ENCODE measurements at regions not wholly inside any gene's neighbourhood (a gene's known extent, or its start where the extent isn't known, plus 50 kb on each side); places are given as distances from the start of the nearest gene placed in this dataset.

GRCh38 chr6:4017058-4017739 lies 61.7 kb downstream of the FAM217A start:
- DNase-seq (no peak), ATAC-seq (no peak)
- intact Hi-C loops (cut with micrococcal nuclease), result loop anchor here (5.0 to 10.0 kb wide), 6 partner anchors 900 to 1985 kb away; partner anchors contain the start of genes BPHL (in 1 of the 2) and GMDS (in 1 of the 2)
- H3K9me3 ChIP-seq (ENCODE audit: control insufficient read depth in 2 of 3, low read length in 3 of 3), result no peaks in the 10 kb centered on the region
- H3K27ac ChIP-seq (ENCODE audit: low read depth, low read length), result peak overlapping the region; percentile 95
- H3K27me3 ChIP-seq (ENCODE audit: control insufficient read depth in 2 of 2, insufficient read depth in 2 of 2, low read length in 2 of 2), result no peaks in the 10 kb centered on the region
- POLR2A ChIA-PET, result interaction anchor here (0.9 to 3.1 kb wide), 6 partner anchors 9 to 1027 kb away, joined by 3 to 26 read pairs (median 8); partner anchors contain the start of genes ECI2, FAM50B and RIPK1
- peaks cover 17 to 39% of the 10 kb centered on the region in 2 donors for H3K4me1 ChIP-seq (ENCODE audit: control insufficient read depth in 2 of 2, insufficient read depth in 2 of 2, low read length in 2 of 2)
- CTCF ChIA-PET, result interaction anchor here (0.7 to 1.4 kb wide), 6 partner anchors 8 to 1963 kb away, joined by 3 read pairs; no protein-coding TSS in a partner anchor
- H3K4me3 Mint-ChIP-seq, result peak overlapping the region; percentile 86 to 99 (median 94)
- H3K36me3 Mint-ChIP-seq, result peaks cover 14 to 36% (median 17%) of the 10 kb centered on the region in 5 donors
- peaks cover 0 to 4% (median 0%) of the 10 kb centered on the region in 3 experiments for H3K36me3 ChIP-seq (ENCODE audit: control insufficient read depth in 2 of 3, insufficient read depth in 3 of 3, low read length in 3 of 3)
- no peaks in the 10 kb centered on the region for H3K27me3 Mint-ChIP-seq
- peak overlapping the region; percentile 95 to 100 (median 96) for H3K27ac Mint-ChIP-seq
- H3K4me1 Mint-ChIP-seq, result peaks cover 46 to 88% (median 70%) of the 10 kb centered on the region in 7 donors
- peak overlapping the region; percentile 76 for H3K4me3 ChIP-seq (ENCODE audit: low read length)
- peaks cover 0 to 5% (median 0%) of the 10 kb centered on the region in 11 donors for H3K9me3 Mint-ChIP-seq

DNA sequence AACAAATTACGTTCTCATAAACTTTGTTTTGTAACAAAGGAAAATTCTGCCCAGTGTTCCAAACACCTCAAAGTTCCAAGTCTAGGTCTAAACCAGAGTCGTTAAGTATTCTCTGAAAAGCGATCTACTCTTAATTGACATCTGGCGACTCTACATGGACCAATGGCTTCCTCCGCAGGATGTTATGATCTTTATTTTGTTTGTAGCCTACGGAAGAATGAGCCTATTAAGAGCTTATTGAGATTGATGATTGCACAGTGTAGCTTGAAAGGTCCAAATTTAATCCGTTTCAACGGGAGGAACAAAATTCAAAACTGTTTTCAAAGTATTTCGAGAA lies 61.1 kb downstream of the FAM217A start:
- peak overlapping the region; percentile 86 to 99 (median 94) for H3K4me3 Mint-ChIP-seq
- Histone ChIP-seq H3K4me3 (ENCODE audit: low read length) (peak overlapping the region; percentile 76), H3K36me3 (ENCODE audit: control insufficient read depth in 2 of 3, insufficient read depth in 3 of 3, low read length in 3 of 3) (peaks cover 0 to 4% (median 0%) of the 10 kb centered on the region in 3 experiments), H3K27me3 (ENCODE audit: control insufficient read depth in 2 of 2, insufficient read depth in 2 of 2, low read length in 2 of 2) (no peaks in the 10 kb centered on the region), H3K27ac (ENCODE audit: low read depth, low read length) (peak overlapping the region; percentile 95), H3K9me3 (ENCODE audit: control insufficient read depth in 2 of 3, low read length in 3 of 3) (no peaks in the 10 kb centered on the region), H3K4me1 (ENCODE audit: control insufficient read depth in 2 of 2, insufficient read depth in 2 of 2, low read length in 2 of 2) (peaks cover 21 to 39% of the 10 kb centered on the region in 2 donors)
- intact Hi-C loops (cut with micrococcal nuclease), result loop anchor here (1.0 to 10.0 kb wide), 17 partner anchors 8 to 1984 kb away; partner anchors contain the start of genes FAM50B (in 2 of the 2), BPHL (in 1 of the 2), ECI2 (in 1 of the 2) and GMDS (in 1 of the 2)
- POLR2A ChIA-PET, result interaction anchor here (0.6 to 3.1 kb wide), 14 partner anchors 9 to 1117 kb away, joined by 3 to 26 read pairs (median 4); partner anchors contain the start of genes ECI2, FAM50B and RIPK1
- H3K27me3 Mint-ChIP-seq, result no peaks in the 10 kb centered on the region
- peaks cover 8 to 35% (median 14%) of the 10 kb centered on the region in 5 donors for H3K36me3 Mint-ChIP-seq
- peaks cover 46 to 88% (median 70%) of the 10 kb centered on the region in 7 donors for H3K4me1 Mint-ChIP-seq
- CTCF ChIA-PET, result interaction anchor here (0.7 to 1.5 kb wide), 7 partner anchors 9 to 1962 kb away, joined by 3 to 4 read pairs (median 3); partner anchors contain the start of gene FAM50B
- peaks cover 0 to 5% (median 0%) of the 10 kb centered on the region in 11 donors for H3K9me3 Mint-ChIP-seq
- ATAC-seq, result no peak
- H3K27ac Mint-ChIP-seq, result peak overlapping the region; percentile 95 to 100 (median 96)
- peak in 1 of 9 donors; percentile 22 for DNase-seq

GRCh38 chr6:4018171-4018923 lies 60.6 kb downstream of the FAM217A start:
- Mint-ChIP-seq H3K36me3 (peaks cover 5 to 32% (median 9%) of the 10 kb centered on the region in 5 donors), H3K9me3 (peaks cover 0 to 5% (median 0%) of the 10 kb centered on the region in 11 donors), H3K27me3 (no peaks in the 10 kb centered on the region), H3K4me3 (peak overlapping the region; percentile 86 to 99 (median 94)), H3K27ac (peak overlapping the region; percentile 95 to 100 (median 96)), H3K4me1 (peaks cover 45 to 88% (median 70%) of the 10 kb centered on the region in 7 donors)
- intact Hi-C loops (cut with micrococcal nuclease), result loop anchor here (1.0 to 10.0 kb wide), 17 partner anchors 8 to 1984 kb away; partner anchors contain the start of genes FAM50B (in 2 of the 2), BPHL (in 1 of the 2), ECI2 (in 1 of the 2) and GMDS (in 1 of the 2)
- CTCF ChIA-PET, result interaction anchor here (0.7 to 1.5 kb wide), 10 partner anchors 9 to 1962 kb away, joined by 3 to 4 read pairs (median 3); partner anchors contain the start of gene FAM50B
- Histone ChIP-seq H3K27me3 (ENCODE audit: control insufficient read depth in 2 of 2, insufficient read depth in 2 of 2, low read length in 2 of 2) (no peaks in the 10 kb centered on the region), H3K9me3 (ENCODE audit: control insufficient read depth in 2 of 3, low read length in 3 of 3) (no peaks in the 10 kb centered on the region), H3K4me1 (ENCODE audit: control insufficient read depth in 2 of 2, insufficient read depth in 2 of 2, low read length in 2 of 2) (peaks cover 27 to 39% of the 10 kb centered on the region in 2 donors), H3K27ac (ENCODE audit: low read depth, low read length) (peak overlapping the region; percentile 95), H3K4me3 (ENCODE audit: low read length) (peak overlapping the region; percentile 76), H3K36me3 (ENCODE audit: control insufficient read depth in 2 of 3, insufficient read depth in 3 of 3, low read length in 3 of 3) (peaks cover 0 to 4% (median 0%) of the 10 kb centered on the region in 3 experiments)
- POLR2A ChIA-PET, result interaction anchor here (0.6 to 3.1 kb wide), 15 partner anchors 9 to 1117 kb away, joined by 3 to 26 read pairs (median 4); partner anchors contain the start of genes ECI2, FAM50B and RIPK1
- peak; percentile 91 to 98 (median 95) for DNase-seq
- peak; percentile 83 for ATAC-seq

Measured in naive thymus-derived CD4-positive, alpha-beta T cell (primary cell).